NCI-H748 treated with DMSO at 0.1 percent for 48 hours (cell line): ENCODE measurements at regions not wholly inside any gene's neighbourhood (a gene's known extent, or its start where the extent isn't known, plus 50 kb on each side); places are given as distances from the start of the nearest gene placed in this dataset.
A peak's percentile ranks its signal among the peaks of the same experiment; 100 is the strongest.
"Not testable (repeated sequence)": the region's sequence is repeated elsewhere in the genome, so short reads cannot be mapped to it uniquely, and the experiment has no call there.

Experiments
- DNase-seq: peaks from one replicate; lab custom pipeline; 2025; lab: John Stamatoyannopoulos, UW

DNA sequence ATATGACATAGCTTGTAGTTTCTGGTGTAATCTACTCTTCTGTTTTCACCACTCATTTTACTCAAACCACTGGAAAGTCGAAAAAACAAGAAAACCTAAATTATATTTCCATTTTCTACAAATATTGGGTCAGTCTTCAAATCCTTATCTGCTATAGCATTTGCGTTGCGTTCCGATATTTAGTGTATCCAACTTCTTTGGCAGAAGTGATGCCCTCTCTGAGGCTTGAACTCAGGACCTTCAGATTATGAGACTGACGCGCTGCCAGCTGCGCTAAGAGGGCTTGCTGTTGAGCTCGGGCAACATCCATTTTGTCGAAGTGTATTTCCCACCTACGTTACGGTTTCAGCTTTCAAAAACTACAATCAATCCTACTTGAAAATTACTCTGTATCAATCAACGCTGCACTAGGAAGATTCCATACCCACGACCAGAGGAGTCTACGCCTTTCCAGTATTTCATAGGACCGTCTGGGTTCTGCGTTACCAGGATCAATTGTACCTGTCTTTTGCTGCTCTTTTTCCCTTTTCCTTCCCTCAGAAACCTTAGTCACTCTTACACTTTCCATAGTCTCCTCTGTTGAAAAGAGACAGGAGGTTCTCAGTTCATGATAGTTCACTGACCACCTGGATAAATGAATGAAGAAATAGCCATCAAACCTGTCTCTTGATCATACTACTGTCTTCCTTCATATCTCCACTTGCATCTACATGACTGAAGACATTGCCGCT lies 140.5 kb upstream of the ZNF322 start:
- not testable (repeated sequence) for DNase-seq

DNA sequence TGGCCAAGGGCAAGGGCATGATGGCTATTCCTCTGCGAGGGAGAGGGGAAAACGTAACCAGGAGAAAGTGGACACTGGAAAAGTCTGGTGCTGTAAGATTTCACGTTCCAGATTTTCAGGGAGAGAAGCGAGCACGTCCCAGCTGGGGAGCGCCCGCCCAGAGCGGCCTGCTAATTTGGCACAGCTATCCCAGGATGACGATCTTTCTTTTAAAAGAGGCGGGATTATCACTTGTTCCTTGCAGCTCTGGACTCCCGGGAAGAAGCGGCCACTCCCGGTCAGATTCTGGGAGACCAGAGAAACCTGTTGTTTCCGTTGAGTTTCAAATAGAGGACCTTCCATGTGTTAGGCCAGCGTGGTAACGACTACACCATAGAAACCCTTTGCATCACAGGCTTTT lies 144.2 kb upstream of the ZNF322 start:
- DNase-seq: not testable (repeated sequence)

DNA sequence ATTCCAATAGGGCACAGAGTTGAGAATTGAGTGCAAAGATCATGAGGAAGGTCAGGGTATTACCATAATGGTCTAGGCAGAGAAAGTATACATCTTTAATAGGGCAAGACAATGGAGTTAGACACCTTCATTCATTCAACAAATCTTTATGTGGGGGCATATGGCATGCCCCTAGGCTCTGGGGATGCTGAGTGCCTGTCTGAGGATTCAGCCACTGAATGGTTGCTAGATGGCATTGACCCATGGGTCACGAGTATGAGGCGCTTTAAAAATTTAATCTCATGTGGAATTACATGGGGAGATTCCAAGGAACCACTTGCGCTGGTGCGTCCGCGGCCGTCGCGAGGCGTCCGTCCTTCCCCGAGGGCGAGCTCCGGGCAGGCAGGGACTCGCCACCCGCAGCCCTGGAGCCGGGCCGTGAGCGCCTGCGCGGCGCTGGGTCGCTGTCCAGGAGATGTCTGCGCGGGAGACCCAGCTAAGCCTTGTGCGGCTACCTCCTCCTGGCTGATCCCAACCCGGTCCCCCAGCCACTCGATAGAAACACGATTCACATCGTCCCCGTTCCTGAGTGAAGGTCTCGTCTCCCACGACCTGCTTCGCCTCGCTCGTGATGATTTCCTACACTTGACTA lies 152.1 kb upstream of the ZNF322 start:
- DNase-seq: not testable (repeated sequence)

DNA sequence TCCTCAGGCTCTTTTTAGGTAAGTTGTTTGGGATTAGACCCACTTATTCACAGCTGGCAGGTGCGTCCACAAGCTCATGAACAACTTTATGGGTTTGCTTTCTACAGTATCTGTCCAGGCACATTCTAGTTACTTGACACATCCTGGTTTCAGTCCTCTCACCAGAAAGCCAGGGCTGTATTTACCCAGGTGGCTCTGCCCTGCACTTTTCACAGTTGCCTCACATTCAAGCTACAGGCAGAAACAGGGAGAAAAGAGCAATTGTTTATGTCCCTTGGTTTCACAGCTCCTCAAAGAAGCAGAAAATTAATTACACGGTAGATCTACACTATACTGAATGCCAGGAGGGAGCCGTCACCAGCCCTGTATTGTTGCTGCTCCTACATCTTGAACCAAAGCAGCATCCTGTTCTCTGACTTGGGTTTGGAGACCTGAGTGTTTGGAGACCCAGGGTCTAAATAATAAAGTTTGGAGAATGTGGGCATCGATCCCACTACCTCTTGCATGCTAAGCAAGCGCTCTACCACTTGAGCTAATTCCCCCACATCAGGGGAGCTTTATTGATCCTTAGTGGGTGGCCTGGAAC lies 159.2 kb upstream of the ZNF322 start:
- not testable (repeated sequence) for DNase-seq

DNA sequence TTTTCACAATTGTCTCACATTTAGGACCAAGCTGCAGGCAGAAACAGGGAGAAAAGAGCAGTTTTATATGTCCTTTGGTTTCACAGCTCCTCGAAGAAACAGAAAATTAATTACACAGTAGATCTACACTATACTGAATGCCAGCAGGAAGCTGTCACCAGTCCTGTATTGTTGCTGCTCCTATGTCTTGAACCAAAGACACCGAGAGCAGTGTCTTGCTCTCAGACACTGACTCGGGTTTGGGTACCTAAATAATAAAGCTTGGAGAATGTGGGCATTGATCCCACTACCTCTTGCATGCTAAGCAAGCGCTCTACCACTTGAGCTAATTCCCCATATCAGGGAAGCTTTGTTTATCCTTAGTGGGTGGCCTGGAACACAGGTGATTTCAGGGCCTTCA lies 168.4 kb upstream of the ZNF322 start:
- not testable (repeated sequence) for DNase-seq

DNA sequence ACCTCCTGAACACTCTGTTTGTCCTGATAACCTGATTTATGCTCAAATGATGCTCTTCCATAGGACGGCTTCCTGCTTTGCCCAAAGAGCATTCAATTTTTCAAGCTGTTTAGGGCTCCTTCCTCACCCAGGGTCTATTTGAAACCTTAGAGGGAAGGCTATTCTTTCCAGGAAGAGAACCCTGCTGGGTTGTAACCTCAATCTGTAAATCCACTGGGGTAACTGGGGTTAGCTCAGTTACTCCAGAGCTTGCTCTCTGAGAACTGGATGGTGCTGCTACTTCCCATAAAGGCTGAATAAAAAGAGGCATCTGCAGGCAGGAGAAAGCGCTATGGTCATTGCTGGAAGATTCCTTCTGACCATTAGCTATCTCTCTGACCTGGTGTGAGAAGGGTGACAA lies 169.9 kb upstream of the ZNF322 start:
- DNase-seq: not testable (repeated sequence)

DNA sequence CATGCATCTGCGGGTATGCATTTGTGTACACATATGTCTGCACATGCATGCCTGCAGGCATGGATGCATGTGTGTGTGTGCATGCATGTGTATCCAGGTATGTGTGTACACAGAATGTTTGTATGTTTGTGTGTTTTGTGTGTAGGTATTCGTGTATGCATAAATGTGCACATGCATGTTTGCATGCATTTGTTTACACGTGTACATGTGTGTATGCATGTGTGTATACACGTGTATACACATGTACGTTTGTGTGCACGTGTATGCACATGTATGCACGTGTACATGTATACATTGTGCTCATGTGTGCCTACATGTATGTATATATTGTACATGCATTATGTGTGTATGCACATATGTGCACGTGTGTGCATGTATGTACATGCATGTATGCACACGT lies 171.4 kb upstream of the ZNF322 start:
- not testable (repeated sequence) for DNase-seq

DNA sequence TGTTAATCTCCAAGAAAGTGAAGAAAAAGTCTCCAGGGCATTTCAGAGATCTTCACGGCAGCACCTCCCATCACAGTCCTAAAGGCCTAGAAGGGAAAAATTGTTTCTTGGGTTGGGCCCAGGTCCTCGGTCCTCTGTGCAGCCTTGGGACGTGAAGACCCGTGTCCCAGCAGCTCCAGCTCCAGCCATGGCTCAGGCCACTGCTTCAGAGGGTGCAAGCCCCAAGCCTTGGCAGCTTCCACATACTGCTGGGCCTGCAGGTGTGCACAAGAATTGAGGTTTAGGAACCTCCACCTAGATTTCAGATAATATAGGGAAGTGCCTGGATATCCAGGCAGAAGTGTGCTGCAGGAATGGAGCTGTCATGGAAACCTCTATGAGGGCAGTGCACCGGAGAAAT lies 176.2 kb upstream of the ZNF322 start:
- DNase-seq: not testable (repeated sequence)

DNA sequence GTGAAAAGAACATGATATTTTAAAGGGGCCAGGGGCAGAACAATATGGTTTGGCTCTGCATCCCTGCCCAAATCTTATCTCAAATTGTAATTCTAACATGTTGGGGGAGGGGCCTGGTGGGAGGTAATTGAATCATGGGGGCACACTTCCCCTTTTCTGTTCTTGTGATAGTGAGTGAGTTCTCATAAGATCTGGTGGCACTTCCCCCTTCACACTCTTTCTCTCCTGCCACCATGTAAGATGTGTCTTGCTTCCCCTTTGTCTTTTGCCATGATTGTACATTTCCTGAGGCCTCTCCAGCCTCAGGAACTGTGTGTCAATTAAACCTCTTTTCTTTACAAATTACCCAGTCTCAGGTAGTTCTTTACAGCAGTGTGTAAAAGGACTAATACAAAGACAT lies 177.1 kb upstream of the ZNF322 start:
- not testable (repeated sequence) for DNase-seq

DNA sequence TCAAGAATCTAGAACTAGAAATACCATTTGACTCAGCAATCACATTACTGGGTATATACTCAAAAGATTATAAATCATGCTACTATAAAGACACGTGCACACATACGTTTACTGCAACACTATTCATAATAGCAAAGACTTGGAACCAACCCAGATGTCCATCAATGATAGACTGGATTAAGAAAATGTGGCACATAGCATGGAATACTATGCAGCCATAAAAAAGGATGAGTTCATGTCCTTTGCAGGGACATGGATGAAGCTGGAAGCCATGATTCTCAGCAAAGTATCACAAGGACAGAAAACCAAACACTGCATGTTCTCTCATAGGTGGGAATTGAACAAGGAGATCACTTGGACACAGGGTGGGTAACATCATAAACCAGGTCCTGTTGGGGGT lies 185.3 kb upstream of the ZNF322 start:
- not testable (repeated sequence) for DNase-seq

DNA sequence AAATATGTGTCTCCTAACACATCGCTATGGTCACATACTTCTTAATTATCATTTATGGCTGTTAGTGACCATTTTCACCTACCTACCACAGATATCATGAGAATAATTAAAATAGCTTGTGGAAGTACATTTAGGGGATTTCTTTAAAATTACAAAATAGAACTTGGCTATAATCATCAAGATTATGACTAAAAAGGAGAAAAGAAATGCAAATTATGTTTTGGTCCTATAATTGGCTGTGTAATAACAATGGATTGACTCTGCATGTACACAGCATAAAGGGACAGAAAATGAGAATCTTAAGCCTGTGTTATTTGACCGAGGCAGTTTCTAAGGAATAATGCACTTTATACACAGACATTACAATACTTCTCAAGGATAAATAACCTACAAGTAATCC lies 197.7 kb upstream of the ZNF322 start:
- DNase-seq: not testable (repeated sequence)

DNA sequence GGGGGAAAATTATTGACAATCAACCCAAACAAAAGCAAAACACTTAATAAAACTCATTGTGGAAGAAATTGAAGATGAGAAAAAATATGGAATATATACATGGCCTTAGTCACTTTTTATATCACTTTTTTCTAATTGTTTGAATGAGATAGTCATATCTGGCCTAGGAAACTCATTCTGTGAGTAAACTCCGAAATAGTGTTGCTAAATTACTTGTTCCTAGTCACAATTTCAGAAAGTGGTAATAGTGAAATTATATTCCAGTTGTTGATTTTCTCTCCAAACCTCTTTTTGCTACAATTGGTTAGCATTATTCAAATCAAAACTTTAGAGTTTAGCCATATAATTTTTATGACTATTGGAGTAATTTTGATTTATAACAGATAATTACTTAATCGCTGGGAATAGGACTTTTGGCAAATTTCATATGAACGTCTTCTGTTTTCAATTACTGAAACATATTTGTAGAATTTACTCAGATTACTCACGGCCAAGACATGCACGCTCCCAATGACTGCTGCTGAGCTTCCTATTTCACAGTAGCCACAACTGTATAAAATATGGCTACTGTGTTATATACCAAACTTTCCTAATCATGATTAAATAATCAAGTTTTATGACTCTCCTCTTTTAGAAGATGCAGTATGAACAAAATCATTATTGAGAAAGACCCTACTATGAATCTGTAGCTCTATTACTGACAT lies 199.7 kb upstream of the ZNF322 start:
- DNase-seq: not testable (repeated sequence)

DNA sequence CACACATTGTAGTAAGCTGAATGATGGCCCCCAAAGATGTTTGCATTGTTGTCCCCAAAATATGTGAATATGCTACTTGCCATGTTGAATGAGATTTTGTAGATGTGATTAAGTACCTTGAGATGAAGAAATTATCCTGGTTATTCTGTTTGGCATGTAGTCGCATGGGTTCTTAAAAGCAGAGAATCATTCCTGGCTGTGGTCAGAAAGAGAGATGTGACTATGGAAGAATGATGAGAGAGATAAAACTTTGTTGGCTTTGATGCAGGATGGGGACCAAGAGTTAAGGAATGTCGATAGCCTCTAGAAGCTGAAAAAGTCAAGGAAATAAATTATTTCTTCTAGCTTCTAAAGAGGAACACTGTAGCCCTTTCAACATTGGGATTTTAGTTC lies 200.2 kb upstream of the ZNF322 start:
- DNase-seq: not testable (repeated sequence)

DNA sequence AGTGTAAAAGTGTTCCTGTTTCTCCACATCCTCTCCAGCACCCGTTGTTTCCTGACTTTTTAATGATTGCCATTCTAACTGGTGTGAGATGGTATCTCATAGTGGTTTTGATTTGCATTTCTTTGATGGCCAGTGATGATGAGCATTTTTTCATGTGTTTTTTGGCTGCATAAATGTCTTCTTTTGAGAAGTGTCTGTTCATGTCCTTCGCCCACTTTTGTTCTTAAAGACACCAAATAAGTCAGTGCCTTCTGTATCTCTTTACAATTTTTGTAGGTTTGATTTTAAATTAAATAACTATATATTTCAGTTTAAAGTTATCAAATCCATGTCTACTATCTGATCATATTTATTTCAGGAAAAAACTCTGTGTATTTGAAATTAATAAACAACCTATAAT lies 202.4 kb upstream of the ZNF322 start:
- DNase-seq: not testable (repeated sequence)

DNA sequence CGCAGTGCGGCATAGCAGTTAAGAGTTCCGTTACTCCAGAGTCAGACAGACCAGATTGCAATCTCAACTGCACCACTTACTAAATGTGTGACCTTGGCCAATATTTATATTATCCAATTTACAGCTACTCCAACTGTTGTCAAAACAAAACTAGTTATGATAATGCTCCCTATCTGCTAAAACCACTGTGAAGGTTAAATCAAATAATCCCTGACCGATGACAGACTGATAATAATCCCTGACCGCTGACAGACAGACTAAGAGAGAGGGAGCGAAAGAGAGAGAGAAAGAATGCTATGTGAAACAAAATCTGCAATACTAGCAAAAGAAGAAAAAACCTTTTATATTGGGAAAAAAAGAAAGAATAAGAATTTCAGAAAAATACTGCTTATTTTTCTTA lies 204.1 kb upstream of the ZNF322 start:
- not testable (repeated sequence) for DNase-seq

DNA sequence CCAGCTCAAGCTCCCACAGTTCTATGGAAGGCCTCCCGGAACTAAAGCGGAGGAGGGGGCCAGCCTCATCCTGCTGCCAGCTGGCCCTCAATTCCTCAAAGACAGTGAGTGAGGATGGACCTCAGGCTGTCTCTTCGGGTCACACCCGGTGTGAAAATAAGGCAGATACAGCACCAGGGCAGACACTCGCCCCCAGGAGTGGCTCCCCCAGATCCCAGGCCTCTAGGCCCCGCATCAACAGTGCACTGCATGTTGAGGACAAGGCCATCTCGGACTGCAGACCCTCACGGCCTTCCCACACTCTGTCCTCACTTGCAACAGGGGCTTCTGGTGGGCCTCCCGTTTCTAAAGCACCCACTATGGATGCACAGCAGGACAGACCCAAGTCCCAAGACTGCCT lies 239.2 kb upstream of the ZNF322 start:
- not testable (repeated sequence) for DNase-seq

DNA sequence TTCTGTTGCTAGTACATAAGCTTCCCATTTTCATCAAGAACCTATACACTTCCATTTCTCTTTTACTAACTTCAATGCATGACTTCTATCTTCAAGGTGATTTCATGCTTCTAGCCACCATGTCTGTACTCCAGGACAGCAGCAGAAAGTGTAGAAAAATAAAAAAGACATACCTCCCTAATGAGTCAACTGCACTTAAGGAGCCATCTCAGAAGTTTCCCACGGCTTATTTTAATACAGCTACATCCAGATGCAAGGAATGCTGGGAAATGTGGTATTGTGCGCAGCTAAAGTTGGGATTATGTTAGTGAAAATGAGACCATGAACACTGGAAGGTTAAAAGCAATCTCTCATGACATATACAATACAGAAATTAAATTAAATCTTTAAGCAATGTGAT lies 264.7 kb upstream of the ZNF322 start:
- DNase-seq: not testable (repeated sequence)

DNA sequence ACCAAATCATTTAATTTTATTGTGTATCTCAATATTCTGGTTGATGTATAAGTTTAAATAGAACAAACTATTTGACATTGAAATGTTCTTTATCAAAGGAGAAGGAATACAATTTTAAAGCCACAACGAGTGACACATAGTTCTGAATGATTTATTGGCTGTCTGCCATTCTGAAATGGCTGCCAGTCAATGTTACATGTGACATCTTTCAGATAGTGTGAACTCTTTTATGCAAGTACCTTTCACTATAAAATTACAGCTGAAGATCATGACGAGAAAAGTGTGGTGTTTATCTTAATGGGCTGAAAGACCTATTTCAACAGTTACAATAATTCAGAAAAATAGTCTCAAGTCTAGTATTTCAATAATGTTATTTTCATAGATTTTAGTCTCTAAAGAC lies 268.6 kb upstream of the ZNF322 start:
- DNase-seq: not testable (repeated sequence)

DNA sequence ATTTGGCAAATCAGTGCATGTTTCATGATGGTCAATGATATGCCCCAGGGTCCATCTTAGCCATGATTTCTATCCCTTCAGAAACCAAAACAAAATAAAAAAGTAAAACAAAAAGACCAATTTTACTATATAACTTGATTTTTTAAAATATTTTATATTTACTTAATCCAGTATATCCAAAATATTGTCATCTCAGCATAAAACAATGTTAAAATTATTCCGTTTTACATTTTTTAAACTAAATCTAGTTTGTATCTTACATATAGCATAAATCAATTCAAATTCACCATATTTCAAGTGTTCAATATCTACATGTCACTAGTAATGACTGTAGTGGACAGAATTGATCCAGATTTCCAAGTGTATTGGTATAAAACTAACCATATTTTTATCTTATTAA lies 277.7 kb upstream of the ZNF322 start:
- DNase-seq: not testable (repeated sequence)

DNA sequence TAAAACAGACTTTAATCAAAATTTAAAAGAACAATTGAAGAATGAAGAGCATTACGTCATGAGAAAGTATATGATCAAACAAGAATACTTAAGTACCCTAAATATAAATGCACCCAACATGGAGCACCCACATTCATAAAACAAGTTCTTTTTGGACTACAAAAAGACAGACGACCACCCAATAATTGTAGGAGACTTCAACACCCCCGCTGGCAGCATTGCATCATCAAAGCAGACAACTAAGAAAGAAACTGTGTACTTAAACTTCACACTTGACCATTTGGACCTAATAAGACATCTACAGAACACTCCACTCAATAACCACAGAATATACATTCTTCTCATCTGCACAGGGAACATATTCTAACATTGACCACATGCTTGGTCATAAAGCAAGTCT lies 291.7 kb upstream of the ZNF322 start:
- DNase-seq: not testable (repeated sequence)

DNA sequence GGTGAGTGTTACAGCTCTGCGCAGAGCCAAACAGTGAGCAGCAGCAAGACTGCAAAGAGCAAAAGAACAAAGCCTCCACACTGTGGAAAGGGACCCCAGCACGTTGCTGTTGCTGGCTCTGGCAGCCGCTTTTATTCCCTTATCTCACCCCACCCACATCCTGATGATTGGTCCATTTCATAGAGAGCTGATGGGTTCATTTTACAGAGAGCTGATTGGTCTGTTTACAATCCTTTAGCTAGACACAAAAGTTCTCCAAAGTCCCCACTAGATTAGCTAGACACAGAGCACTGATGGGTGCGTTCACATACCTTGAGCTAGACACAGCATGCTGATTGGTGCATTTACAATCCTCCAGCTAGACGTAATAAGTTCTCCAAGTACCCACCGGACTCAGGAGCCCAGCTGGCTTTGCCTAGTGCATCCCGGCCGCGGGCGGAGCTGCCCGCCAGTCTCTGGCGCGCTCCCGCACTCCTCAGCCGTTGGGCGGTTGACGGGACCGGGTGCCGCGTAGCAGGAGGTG lies 291.4 kb upstream of the PRSS16 start:
- DNase-seq: peak; percentile 95

DNA sequence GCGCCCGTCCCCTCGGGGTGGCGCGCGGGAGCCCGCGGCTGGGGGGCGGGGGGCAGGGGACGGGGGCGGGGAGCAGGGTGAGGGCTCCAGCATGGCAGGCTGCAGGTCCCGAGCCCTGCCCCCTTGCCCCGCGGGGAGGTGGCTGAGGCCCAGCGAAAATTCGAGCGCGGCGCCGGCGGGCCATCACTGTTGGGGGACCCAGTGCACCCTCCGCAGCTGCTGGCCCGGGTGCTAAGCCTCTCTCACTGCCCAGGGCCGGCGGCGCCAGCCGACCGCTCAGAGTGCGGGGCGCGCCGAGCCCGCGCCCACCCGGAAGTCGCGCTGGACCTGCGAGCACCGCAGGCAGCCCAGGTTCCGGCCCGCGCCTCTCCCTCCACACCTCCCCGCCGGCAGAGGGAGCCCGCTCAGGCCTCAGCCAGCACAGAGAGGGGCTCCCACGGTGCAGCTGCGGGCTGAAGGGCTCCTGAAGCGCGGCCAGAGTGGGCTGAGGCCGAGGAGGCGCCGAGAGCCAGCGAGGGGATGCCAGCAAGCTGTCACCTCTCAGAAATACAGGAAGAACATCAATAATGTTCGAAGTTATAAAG lies 290.8 kb upstream of the PRSS16 start:
- peak; percentile 41 for DNase-seq
